ENCODE measurements at regions not wholly inside any gene's neighbourhood (a gene's known extent, or its start where the extent isn't known, plus 50 kb on each side); places are given as distances from the start of the nearest gene placed in this dataset.

GRCh38 chr3:177446165-177446601, 248.9 kb upstream of the TBL1XR1 start:
- no peak overlapping the region for H3K27ac ChIP-seq
- CTCF ChIA-PET: interaction anchor here (0.6 to 0.7 kb wide), 2 partner anchors 162 to 204 kb away, joined by 3 read pairs; no protein-coding TSS in a partner anchor
- POLR2A ChIA-PET (ENCODE audit: low non-redundant PET): no interaction called here
- TF ChIP-seq, protein P1, sequence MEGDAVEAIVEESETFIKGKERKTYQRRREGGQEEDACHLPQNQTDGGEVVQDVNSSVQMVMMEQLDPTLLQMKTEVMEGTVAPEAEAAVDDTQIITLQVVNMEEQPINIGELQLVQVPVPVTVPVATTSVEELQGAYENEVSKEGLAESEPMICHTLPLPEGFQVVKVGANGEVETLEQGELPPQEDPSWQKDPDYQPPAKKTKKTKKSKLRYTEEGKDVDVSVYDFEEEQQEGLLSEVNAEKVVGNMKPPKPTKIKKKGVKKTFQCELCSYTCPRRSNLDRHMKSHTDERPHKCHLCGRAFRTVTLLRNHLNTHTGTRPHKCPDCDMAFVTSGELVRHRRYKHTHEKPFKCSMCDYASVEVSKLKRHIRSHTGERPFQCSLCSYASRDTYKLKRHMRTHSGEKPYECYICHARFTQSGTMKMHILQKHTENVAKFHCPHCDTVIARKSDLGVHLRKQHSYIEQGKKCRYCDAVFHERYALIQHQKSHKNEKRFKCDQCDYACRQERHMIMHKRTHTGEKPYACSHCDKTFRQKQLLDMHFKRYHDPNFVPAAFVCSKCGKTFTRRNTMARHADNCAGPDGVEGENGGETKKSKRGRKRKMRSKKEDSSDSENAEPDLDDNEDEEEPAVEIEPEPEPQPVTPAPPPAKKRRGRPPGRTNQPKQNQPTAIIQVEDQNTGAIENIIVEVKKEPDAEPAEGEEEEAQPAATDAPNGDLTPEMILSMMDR (conservative IDR thresholded peaks at IDR 0.05; ENCODE audit: low read depth): no peak
- no peak for DNase-seq (ENCODE audit: low spot score)

DNA sequence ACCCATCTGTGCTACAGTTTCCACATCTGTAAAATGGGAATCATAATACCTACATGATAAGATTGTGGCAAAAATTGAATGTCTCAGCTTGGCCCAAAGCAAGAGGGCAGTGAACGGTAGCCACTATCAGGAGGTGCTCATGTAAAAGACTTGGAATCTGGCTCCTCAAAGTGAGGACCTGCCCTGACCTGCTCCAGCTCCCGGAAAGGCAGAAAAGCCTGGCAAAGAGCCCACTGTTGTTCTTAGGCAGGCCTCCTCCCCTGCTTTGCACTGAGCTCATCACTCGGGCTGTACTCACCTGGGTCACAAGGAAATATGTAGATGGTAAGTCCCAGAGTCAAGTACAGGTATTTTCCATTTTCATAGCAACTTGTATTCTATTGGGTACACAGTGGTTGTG, 250.7 kb upstream of the TBL1XR1 start:
- DNase-seq (ENCODE audit: low spot score): peak; percentile 95
- ChIA-PET POLR2A (ENCODE audit: low non-redundant PET) (no interaction called here), CTCF (interaction anchor here (0.6 kb wide), 2 partner anchors 277 to 1194 kb away, joined by 3 read pairs; no protein-coding TSS in a partner anchor)
- TF ChIP-seq, protein P1 (conservative IDR thresholded peaks at IDR 0.05; ENCODE audit: low read depth): no peak; the same call in 1 of the 2 replicates
- peak overlapping the region; percentile 41 for H3K27ac ChIP-seq

DNA sequence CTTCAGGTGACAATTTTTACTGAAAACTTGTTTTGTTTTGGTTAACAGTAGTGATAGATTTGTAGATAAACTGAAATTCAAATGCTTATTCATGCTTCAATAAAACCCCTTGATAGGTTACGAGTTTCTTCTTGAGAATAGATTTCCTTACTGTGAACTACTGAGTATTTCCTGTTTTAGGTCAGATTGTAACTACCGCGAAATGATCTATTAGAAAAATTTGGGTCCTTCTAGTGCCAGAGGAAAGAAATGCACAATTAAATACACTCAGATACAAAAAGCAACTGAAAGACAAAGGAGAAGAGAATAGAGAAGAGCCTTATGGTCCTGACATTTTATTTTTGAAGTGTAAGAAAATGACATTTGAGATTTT, 251.7 kb upstream of the TBL1XR1 start:
- peak overlapping the region; percentile 85 for H3K27ac ChIP-seq
- ChIA-PET POLR2A (ENCODE audit: low non-redundant PET) (interaction anchor here (0.7 kb wide), 1 partner anchor 148 kb away, joined by 3 read pairs; no protein-coding TSS in a partner anchor), CTCF (interaction anchor here (0.5 to 1.0 kb wide), 5 partner anchors 50 to 873 kb away, joined by 3 read pairs; no protein-coding TSS in a partner anchor)
- TF ChIP-seq, protein P1 (conservative IDR thresholded peaks at IDR 0.05; ENCODE audit: low read depth): no peak
- DNase-seq (ENCODE audit: low spot score): no peak

- ChIA-PET POLR2A (ENCODE audit: low non-redundant PET) (interaction anchor here (0.7 kb wide), 1 partner anchor 147 kb away, joined by 3 read pairs; no protein-coding TSS in a partner anchor), CTCF (interaction anchor here (0.5 to 1.0 kb wide), 5 partner anchors 33 to 254 kb away, joined by 3 read pairs; no protein-coding TSS in a partner anchor)
- peak overlapping the region; percentile 85 for H3K27ac ChIP-seq
- peak; percentile 83 for DNase-seq (ENCODE audit: low spot score)
- TF ChIP-seq, protein P1 (conservative IDR thresholded peaks at IDR 0.05; ENCODE audit: low read depth): no peak
Observed at GRCh38 chr3:177449360-177450006, 252.2 kb upstream of the TBL1XR1 start.

DNA sequence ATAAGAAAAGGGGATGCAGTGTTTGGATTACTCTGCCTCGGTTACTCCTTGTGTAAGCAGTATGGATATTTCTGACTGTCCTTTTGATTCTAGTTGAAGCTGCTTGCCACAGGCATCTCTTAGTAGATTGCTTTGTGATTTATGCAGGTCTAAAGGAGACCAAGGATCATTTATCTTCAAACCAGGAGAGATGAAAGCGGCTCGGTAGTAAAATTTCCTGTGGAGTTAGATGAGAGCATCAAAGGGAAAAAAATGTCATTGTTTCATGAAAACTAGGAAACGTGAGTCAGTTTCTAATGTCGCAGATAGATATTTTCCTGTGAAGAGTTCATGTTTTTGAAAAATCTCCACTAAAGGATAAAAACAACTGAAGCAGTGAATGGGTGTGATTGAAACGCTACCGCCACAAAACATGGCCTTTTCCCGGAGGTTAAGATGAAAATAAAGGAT, 254.0 kb upstream of the TBL1XR1 start:
- TF ChIP-seq, protein P1 (conservative IDR thresholded peaks at IDR 0.05; ENCODE audit: low read depth): no peak
- DNase-seq (ENCODE audit: low spot score): no peak
- ChIA-PET CTCF (no interaction called here), POLR2A (ENCODE audit: low non-redundant PET) (interaction anchor here (0.6 kb wide), 1 partner anchor 72 kb away, joined by 3 read pairs; no protein-coding TSS in a partner anchor)
- H3K27ac ChIP-seq: no peak overlapping the region

DNA sequence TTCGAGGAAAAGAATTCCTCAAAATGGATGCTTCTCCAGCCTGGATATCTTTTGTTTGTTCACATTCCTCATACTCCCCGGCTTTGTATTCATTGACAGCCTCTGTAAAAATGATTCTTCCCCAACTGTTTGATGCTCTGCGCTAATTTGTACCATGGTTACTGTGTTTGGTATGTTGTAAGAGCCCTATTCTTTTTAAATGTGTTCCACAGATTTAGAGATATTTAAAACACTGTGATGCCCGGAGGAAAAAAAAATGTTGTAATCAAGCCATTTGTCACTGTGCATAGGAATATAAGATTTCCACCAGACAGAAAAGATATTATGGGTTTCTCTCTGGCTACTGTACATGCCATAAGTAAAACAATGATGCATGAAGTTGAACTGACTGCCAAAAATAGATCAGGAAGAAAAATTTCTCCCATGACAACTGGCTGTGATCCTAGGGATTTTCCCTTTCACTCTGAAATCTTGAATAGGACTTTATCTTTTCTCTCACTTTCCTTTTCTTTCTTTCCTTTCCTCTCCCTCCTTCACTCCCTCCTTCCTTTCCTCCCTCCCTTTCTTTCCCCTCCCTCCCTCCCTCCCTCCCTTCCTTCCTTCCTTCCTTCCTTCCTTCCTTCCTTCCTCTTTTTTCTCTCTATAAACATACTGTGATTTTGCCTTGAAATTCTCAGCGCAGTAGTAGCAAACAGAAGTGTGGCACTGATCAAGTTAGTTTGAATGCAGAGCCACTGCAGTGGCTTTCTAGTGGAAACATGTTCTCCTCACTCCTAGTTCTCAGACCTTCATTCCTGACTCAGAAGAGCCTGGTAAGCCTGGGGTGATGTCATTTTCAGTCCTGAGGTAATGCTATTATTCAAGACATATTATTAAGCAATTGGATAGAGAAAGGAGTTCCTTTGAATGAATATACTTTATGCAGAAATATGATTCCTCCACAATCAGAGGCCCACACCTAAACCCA, 254.9 kb upstream of the TBL1XR1 start:
- TF ChIP-seq, protein P1 (conservative IDR thresholded peaks at IDR 0.05; ENCODE audit: low read depth): no peak
- peak; percentile 88 for DNase-seq (ENCODE audit: low spot score)
- ChIA-PET POLR2A (ENCODE audit: low non-redundant PET) (interaction anchor here (0.6 kb wide), 1 partner anchor 73 kb away, joined by 3 read pairs; no protein-coding TSS in a partner anchor), CTCF (no interaction called here)
- no peak overlapping the region for H3K27ac ChIP-seq

Measured in RWPE1 (cell line).